ENCODE measurements at regions not wholly inside any gene's neighbourhood (a gene's known extent, or its start where the extent isn't known, plus 50 kb on each side); places are given as distances from the start of the nearest gene placed in this dataset.

GRCh38 chrX:118878977-118879376 is 55.4 kb downstream of the ZCCHC12 start:
- no peak for TF ChIP-seq MAFK (IDR thresholded peaks at IDR 0.05; ENCODE audit: partially characterized antibody)
- TF ChIP-seq POLR2A (IDR thresholded peaks at IDR 0.05; ENCODE audit: low read length), result no peak
- TF ChIP-seq KDM5A (IDR thresholded peaks at IDR 0.05), result no peak
- no peak for TF ChIP-seq CEBPB (IDR thresholded peaks at IDR 0.05)
- no peak for TF ChIP-seq CTCF (IDR thresholded peaks at IDR 0.05)
- no peak for TF ChIP-seq CHD2 (IDR thresholded peaks at IDR 0.05; ENCODE audit: low read length, partially characterized antibody)
- TF ChIP-seq JUNB (IDR thresholded peaks at IDR 0.05), result no peak
- no peak for TF ChIP-seq CHD4 (IDR thresholded peaks at IDR 0.05; ENCODE audit: borderline replicate concordance)
- TF ChIP-seq ELK1 (IDR thresholded peaks at IDR 0.05; ENCODE audit: low read depth, low read length), result no peak
- no peak for TF ChIP-seq USF2 (IDR thresholded peaks at IDR 0.05)
- no peak for TF ChIP-seq SREBF2 (IDR thresholded peaks at IDR 0.05)
- TF ChIP-seq SMC3 (IDR thresholded peaks at IDR 0.05), result no peak

Measured in A549 (cell line).